HG03439 (cell line): ENCODE measurements at regions not wholly inside any gene's neighbourhood (a gene's known extent, or its start where the extent isn't known, plus 50 kb on each side); places are given as distances from the start of the nearest gene placed in this dataset.

ENCODE experiments used
- ATAC-seq: cut with Tn5 transposase; IDR thresholded peaks from one replicate; pipeline ENCODE4 v1.9.1; 2021; ENCODE audit warnings: mild to moderate bottlenecking, moderate library complexity; ENCODE audit not compliant: unreplicated experiment

DNA sequence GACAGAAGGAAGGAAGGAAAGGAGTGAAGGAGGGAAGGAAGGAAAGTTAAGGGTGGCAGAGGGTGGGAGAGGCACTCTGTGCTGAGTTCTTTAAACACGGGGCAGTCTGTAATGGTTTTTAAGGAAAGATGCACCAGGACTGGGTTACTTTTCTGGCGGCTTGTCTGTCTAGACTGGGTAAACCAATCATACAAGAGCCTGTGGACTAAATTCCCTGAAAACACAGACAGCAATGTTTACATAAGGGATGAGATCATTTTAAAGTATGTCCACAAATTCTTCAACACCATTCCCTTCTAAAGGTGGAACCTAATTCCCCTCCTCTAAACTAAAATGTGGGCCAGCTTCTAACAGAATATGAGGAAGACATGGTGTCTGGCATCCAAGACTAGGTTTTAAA, 235.5 kb upstream of the IGF1R start:
- no peak for ATAC-seq

DNA sequence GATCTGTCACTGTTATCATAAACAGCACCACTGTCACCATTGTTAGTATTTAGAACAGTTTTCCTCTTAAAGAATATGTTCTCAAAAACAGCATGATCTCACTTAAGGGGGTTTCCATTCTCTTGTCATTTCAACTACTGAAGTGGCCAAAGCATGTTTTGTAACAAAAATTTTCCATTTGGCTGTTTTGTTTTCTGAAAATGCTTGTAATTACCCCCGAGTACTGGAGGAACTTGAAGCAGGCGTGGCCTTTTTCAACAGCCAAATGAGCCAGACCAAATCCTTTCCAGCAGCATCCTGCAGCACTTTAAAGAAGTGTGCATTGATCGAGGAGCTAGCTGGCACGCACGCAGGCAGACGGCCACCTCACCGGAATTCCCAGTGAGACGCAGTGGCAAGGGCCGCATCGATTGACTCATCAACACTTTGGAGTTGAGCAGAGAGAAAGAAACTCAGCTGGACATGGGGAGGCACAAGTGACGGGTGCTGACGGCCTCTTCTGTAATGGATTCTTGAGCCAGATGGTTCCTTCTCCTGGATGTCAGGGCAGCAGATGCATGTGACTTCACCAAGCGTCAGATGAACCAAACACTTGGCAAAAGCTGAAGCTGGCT, 234.3 kb upstream of the IGF1R start:
- ATAC-seq = no peak

DNA sequence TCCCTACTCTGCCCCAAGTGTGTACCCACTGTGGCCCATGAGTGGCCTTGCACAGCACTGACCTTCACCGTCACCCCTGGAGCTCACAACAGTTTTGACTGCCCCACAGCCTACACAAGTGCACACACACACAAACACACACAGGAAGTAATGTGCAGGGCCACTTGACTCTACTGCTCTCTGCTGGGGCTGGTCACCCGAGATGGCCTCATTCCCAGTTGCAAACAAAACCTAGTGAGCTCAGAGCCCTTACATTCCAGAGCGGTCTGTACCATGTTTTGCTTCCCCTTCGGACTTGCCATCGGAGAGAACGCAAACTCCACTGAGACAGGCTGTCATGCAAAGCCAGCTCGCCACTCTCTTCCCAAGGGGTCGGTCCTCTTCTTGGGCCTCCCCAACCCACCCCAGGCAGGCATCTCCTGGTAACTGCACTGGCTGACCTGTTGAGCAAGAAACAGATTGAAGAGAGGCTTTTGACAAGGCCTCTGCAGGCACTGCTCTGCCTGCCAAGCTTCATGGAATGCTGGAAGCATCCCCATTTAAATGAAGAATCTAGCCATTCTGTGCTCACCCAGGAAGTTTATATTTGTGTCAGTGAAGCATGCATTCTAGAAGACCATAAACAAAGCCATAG, 232.0 kb upstream of the IGF1R start:
- ATAC-seq = no peak

DNA sequence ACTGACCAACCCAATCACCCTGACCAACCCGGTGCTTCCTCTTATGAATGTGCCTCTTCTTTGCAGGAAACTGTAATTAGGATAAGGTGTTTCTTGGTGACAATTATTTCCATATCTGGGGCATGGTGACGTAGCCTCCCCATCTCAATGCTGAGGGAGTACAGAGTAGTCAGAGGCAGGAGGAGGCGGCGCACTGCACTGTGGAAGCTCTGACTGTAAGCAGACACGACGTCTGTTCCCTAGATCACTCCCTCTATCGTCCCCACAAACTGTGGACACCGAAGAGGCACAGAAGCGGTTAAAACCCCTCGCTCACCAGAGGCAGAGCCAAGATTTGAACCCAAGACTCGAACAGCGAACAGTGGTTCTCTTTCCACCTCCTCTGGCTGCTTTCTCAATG, 231.0 kb upstream of the IGF1R start:
- ATAC-seq = no peak

DNA sequence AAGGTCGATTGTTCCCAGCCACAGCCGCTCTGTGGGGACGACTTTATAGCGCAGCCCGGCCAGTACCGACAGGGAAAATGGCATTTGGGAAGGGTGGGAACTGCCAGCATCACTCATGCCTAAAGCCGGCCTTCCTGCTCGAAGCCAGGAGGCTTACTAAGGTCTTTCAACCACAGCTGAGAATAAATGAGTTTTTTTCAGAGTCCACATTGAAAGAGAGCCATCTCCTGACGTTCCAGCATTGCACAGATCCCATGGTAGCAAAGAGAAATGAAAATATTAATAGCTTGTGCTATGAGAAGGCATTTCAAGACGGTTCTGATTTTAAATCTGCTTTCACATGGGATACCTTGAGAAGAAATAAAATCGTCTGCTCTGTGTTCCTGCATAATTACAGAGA, 230.2 kb upstream of the IGF1R start:
- no peak for ATAC-seq

DNA sequence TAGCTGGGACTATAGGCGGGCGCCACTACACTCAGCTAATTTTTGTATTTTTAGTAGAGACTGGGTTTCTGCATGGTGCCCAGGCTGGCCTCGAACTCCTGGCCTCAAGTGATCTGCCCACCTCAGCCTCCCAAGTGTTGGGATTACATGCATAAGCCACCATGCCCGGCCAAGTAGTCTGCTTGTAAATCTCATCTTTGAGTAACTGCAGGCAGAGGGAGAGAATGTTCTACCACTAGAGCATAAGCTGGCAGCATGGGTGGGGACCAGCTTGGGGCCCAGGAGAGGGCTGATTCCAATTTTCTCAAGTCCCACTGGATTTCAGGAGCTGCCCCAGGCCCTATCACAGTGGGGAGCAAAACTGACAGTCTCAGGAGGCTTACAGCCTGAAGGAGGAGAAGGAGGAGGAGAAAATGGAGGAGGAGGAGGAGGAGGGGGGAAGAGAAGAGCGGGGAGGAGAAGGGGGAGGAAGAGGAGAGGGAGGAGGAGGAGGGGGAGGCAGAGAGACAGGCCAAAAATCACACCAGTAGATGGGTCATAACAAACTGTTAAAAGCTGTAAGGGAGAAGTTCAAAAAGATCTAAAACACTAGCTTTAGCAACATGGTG, 229.1 kb upstream of the IGF1R start:
- ATAC-seq = no peak

DNA sequence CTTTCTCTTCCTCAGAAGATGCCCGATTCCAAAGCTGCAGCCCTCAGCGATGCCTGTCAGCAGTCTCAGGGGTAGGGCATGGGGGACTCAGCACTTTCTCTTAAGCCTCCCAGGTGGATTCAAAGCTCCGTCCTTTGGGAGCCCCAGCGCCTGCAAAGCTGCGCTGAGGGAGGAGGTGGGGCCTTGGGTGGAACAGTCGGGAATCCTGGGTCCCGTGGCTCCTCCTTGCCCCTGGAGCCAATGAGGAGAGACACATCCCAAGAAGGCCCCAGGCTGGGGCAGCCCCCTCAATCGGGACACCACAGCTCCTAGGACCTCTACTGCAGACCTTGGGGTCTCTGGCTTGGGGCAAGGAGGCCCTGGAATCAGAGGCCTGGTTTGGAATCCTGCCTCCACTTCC, 227.5 kb upstream of the IGF1R start:
- no peak for ATAC-seq

DNA sequence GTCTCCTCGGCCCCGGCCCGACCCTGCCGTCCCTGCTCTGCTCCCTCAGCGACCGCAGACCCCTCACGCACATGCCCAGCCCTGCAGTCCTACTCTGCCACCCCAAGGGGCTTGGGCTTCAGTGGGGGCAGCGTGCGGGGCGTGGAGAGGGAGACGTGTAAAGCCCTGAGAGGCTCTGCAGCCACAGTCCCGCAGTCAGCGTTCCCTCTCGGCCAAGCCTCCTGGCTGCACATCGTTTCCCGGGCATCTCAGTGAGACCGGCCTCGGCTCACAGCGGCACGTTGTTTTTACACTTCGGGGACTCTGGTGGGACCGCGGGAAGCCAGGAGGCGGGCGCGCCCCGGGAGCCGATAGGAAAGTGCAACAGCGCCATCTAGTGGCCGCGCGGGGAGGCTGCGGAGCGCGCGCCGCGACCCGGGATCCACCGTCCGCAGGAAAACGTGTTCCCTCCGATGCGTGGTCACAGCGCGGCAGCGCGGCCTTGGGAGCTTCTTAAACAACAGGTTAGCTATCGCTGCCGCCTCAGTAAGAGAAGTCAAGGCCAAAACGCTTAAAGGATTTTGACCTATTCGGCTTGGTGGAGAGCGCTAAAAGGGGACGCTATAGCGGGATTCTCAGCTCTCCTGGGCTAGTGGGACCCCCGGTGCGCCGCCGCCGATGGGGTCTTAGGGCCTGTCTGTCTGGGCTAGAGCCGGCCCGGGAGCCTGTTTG, 226.8 kb upstream of the IGF1R start:
- ATAC-seq = peak; percentile 63

DNA sequence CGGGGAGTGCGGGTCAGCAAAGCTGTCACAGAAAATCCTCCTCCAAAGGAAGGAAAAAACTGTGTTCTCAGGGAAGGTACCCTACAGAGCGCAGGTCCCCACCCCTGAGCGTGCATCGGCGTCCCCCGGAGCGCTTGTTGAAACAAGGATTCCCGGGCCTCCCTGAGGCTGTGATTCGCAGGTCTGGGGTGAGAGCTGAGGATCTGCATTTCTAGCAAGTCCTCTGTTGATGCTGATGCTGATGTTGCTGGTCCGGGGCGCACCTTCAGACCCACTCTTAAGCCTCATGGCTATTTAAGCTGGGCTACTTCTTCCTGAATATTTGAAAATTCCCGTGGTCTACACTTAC, 226.2 kb upstream of the IGF1R start:
- ATAC-seq = no peak

DNA sequence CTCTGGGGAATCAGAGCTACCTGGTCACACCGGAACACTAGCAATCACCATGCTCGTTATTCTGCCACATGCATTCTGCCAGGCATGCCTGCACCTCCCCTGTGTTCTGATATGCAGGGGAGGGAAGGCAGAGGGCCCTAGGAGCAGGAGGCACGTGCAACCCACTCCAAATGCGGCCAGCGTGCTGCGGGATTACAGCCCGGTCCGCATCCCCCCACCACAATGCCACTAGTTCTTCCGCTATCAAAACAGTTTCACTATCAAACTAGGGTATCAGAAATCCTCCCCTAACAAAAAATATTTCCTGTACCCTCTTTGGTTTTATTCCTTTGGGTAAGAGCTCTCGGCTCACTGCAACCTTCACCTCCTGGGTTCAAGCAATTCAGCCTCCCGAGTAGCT, 223.2 kb upstream of the IGF1R start:
- no peak for ATAC-seq

DNA sequence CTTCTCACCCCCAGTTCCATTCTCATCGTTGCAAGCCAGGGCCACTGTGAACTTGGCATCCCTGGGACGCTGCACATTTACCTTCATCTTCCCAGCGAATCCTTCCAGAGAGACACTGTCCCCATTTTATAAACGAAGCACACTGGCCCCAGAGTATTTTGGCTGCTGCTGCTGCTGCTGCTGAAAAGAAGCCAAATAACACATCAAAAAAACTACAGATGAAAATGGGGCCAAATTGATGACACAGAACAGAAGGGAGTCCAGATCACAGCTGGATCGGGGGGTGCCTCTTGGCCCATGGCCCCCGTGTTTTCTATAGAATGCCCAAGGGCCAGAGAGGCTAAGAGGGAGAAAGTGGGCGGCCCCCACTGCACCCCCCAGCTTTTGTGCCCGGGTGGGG, 221.0 kb upstream of the IGF1R start:
- ATAC-seq = no peak

DNA sequence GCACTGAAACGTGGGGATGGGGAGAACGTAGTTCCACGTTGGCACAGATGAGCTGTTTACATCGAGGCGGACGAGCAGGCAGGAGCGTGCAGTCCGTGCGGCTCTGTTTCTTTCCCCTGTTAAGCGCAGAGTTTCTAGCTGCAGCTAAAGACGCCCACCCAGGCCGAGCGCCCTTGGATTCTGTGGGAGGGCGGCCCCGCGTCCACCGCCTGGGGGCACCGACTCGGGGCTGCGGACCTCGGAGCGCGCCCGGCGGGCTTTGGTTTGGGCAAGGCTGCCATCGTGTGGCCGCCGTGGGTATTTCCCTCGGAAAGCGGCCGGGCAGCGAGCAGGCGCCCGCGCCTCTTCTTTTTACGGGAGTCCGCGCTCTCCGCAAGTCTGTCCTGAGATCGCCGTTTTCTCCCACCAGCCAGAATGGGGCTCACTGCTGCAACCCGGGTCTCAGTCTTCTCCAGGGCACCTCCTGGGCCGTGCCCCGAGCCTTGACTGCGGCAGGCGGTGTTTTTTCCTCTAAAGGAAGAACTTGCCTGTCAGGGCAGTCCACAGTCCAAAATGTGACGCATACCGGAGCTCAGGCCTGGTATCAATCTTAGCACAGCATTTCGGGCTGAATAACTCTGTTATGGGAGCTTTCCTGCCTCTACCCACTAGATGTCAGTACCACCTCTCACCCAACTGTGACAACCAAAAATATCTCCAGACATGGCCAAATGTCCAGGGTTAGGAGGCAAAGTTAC, 219.9 kb upstream of the IGF1R start:
- ATAC-seq = peak; percentile 71

DNA sequence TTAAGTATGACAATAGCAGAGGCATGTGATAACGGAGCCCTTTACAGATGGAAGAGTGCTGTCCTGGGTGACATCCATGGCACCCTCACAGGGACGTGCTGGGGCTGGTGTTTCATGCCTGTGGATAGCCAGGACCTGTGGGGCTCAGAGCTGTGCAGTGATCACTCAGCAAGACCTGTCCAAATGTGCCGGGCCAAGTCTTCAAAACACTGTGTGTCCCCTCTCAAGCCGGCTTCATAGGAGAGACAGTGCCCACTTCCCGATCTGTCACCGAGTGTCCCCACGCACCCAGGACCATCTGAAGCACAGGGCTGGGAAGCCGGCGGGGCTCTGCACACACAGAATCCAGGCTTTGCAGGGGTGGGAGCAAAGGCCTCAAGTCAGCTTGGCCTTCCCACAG, 217.2 kb upstream of the IGF1R start:
- no peak for ATAC-seq

DNA sequence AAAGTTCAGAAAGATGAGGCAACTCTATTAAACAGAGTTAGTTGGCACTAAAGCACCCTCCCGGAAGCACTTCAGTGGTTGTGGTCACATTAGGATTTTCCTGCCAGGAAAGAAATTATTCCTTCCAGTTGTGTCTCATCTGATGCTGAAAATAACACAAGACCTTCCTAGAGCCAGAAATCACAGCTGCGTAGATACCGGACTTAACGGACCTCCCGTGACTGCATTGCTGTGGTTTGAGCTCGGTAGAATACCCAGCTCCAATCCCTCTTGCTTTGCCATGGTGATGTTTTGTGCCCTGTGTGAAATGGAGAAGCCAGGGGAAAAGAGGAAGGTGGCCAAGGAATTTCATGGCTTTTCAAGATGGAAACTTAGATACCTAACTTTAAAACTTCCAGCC, 215.0 kb upstream of the IGF1R start:
- ATAC-seq = no peak

DNA sequence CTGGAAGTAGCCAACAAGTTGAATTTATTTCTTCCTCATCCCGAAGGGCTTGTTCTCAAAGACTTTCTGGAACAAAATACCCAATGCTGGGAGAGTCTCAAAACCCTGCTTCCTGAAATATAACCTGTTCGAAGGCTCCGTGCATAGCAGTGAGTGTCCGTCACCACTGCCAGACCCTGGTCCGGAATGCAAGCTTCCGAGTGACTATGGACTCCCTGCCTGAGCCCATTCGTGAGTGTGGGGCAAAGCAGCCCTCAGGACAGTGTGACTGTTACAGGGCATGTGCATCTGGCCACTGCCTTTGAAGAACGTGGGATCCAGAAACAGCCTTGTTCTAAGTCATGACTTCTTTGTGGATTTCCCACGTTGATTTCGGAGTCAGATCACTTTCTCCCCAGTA, 214.5 kb upstream of the IGF1R start:
- ATAC-seq = no peak

DNA sequence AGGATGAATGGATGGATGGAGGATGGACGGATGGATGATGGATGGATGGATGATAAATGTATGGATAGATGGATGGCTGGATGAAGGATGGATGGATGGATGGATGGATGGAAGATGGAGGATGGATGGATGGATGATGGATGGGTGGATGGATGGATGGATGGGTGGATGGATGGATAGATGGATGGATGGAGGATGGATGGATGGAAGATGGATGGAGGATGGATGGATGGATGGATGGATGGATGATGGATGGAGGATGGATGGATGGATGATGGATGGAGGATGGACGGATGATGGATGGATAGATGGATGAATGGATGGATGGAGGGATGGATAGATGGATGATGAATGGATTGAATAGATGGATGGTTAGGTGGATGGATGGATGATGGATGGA, 210.6 kb upstream of the IGF1R start:
- no peak for ATAC-seq

DNA sequence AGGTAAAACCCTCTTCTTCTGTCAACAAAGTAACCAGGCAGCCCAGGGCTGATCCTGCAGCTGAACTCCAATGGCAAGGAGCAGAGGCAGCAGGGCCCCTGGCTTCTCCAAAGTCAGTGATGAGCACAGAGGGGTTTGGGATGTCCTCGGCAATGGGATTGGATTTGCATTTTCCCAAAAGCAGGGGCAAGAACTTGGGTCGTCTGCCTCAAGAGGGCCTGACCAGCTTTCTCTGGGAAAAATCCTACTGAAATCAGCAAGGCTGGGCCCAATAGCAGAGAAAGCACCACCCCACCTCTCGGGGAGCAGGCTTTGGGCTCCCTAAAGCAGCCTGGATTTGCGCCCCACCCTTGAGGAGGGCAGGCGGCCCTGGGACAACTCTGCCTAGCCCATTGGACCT, 210.0 kb upstream of the IGF1R start:
- ATAC-seq = no peak

DNA sequence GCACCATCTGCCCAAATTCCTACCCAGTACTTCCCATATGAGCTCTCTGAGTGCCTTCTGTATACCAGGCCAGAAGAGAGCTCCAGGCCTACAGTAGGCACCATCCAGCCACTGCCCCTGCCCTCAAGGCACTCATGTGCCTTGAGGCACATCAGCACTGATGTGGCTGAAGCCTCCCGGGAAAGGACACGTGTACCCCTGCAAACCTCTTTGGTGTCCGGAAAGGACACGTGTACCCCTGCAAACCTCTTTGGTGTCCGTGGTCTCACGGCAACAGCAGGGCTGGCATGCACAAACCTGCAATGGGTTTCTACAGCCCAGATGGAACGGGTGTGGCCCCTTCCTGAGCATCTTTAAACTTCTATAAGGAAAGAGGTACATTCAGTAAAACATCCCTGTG, 209.4 kb upstream of the IGF1R start:
- no peak for ATAC-seq

DNA sequence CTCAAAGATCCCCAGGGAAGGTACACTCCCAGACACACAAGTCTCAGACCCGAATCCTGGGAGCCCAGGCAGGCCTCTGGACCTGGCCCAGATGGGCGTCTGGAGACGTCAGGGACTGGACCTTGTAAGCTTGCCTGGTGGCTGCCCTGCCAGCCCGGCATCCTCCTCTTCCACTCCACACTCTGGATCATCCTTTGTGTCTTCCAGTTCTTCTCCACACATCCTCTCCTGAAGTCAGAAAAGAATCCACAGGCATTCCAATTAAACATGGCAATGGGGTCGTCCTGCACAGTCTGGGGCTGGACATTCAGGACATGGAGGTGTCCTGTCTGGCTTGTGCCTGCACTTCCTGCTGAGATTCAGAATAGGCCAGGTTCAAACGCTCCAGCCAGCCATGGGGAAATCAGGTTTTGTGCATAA, 208.8 kb upstream of the IGF1R start:
- ATAC-seq = no peak

DNA sequence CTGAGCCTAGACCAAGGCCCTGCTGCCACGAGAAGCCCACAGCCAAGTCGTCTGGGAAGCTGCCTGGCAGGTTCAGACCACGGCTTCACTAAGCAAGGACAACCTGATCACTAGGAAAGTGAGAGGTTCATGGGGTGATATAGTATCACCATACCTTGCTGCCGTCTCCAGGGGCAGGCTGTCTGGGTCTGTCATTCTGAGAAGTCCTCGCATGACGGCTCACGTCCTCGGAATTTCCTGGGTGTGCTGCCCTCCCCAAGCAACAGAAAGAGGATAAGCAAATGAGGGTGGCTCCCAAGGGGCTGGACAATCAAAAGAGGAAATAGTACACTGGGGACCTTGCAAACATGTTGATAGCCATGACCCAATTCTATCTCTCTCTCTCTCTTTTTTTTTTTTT, 207.4 kb upstream of the IGF1R start:
- ATAC-seq = peak; percentile 62

DNA sequence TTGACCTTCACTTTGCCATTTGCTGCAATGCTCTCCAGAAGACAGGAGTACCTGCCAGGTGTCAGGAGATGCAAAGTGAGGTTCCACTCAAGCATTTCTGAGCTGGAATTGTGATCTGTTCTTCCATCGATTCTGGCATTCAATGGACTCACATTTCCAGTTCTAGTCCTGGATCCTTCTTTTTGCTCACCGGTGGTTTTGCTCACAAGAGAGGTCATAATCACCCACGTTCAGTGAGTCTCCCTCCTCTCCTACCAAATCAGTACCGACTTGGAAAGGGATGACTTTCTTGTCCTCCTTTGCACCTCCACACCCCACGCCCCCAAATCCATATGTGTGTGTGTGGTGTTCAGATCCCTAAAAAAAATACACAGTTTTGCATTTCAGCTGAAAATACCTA, 206.7 kb upstream of the IGF1R start:
- no peak for ATAC-seq
